HepG2 (cell line): ENCODE measurements at regions not wholly inside any gene's neighbourhood (a gene's known extent, or its start where the extent isn't known, plus 50 kb on each side); places are given as distances from the start of the nearest gene placed in this dataset.

ENCODE experiments used
- ATAC-seq: fragments of 200-7000 bp; cut with Tn5 transposase; 3 replicates; pipeline ENCODE4 v1.9.1; 2020; ENCODE audit warnings: mild to moderate bottlenecking, moderate library complexity
- BruUV-seq: library from RNA; stranded (reverse); fragments of 400-500 nt; replicated peaks from 2 replicates; lab custom pipeline; 2021; lab: Mats Ljungman, UMichigan
- CTCF ChIA-PET: fragments of 300-600 bp; formaldehyde crosslinking; extraction: SDS; loops from one replicate; lab custom pipeline; 2021; ENCODE audit warnings: low total read pairs, inconsistent platforms, low intra/inter-chr PET ratio; lab: Yijun Ruan, JAX
- POLR2A ChIA-PET: fragments of 350-600 bp; sonication (Branson Sonifier 250); formaldehyde crosslinking; loops from one replicate; lab custom pipeline; 2020; ENCODE audit warnings: antibody characterized with exemption, inconsistent platforms; lab: Yijun Ruan, JAX
- DNase-seq: peaks from one replicate; pipeline ENCODE4 v3.0.0-alpha.2; 2015; ENCODE audit warnings: low spot score
- FAIRE-seq: peaks from 3 replicates; lab custom pipeline; 2011; peaks lifted over from hg19 to GRCh38; lab: Jason Lieb, UNC
- H2AFZ ChIP-seq: one replicate; pipeline ENCODE4 v1.6.1; 2011; ENCODE audit warnings: low read length, inconsistent platforms
- H3K27ac ChIP-seq: fragments of 300-600 bp; 3 replicates; pipeline ENCODE4 v1.8.0; 2011; ENCODE audit warnings: mixed run types, mild to moderate bottlenecking, mixed read lengths, low read length, inconsistent platforms; ENCODE audit not compliant: insufficient read depth; ENCODE audit errors: extremely low read length
- H3K27me3 ChIP-seq, 2 experiments: fragments of 200-600 bp in 1 of 2; 2 replicates in 1 of 2; 3 replicates in 1 of 2; pipeline versions ENCODE4 v1.6.0 to v1.8.0; 2011; ENCODE audit warnings: low read length in 2 of 2, mild to moderate bottlenecking in 2 of 2, moderate library complexity in 2 of 2, inconsistent platforms in 1 of 2; ENCODE audit not compliant: insufficient read depth in 2 of 2, control insufficient read depth in 1 of 2
- H3K36me3 ChIP-seq, 2 experiments: fragments of 200-600 bp in 1 of 2; replicated peaks in 1 of 2; 2 replicates in 1 of 2; 3 replicates in 1 of 2; pipeline versions ENCODE4 v1.5.1 to v1.8.0; 2011; ENCODE audit warnings: low read length in 2 of 2, inconsistent platforms in 1 of 2; ENCODE audit not compliant: insufficient read depth in 2 of 2, control insufficient read depth in 1 of 2
- H3K4me1 ChIP-seq: 2 replicates; pipeline ENCODE4 v1.5.1; 2012; ENCODE audit warnings: low read length, inconsistent platforms; ENCODE audit not compliant: insufficient read depth
- H3K4me2 ChIP-seq: 2 replicates; pipeline ENCODE4 v1.6.0; 2011; ENCODE audit warnings: low read depth, low read length, inconsistent platforms
- H3K4me3 ChIP-seq, 3 experiments: fragments of 200-600 bp in 1 of 3; sonication (generic), shearing (Covaris generic) in 1 of 3; replicated peaks in 1 of 3; 2 replicates each; pipeline ENCODE4 v1.5.1; 2011 to 2016; ENCODE audit warnings: low read length in 3 of 3, inconsistent platforms in 2 of 3, low read depth in 2 of 3, mild to moderate bottlenecking in 2 of 3, control low read depth in 1 of 3, mixed read lengths in 1 of 3; ENCODE audit not compliant: insufficient read depth in 1 of 3
- H3K79me2 ChIP-seq: one replicate; pipeline ENCODE4 v1.6.1; 2011; ENCODE audit warnings: low read length, inconsistent platforms; ENCODE audit not compliant: insufficient read depth
- H3K9ac ChIP-seq: 2 replicates; pipeline ENCODE4 v1.6.0; 2011; ENCODE audit warnings: mild to moderate bottlenecking, low read depth, low read length, inconsistent platforms; ENCODE audit not compliant: insufficient read depth
- H3K9me3 ChIP-seq: 2 replicates; pipeline ENCODE4 v1.5.1; 2012; ENCODE audit warnings: mild to moderate bottlenecking, low read length
- H4K20me1 ChIP-seq: 2 replicates; pipeline ENCODE4 v1.6.0; 2011; ENCODE audit warnings: inconsistent platforms, mild to moderate bottlenecking, low read length, moderate library complexity; ENCODE audit not compliant: insufficient read depth
- CTCF ChIP-seq: sonication (generic); formaldehyde crosslinking; IDR thresholded peaks from 2 replicates; pipeline ENCODE4 v1.5.0; 2020; ENCODE audit warnings: mild to moderate bottlenecking, missing genetic modification reagents, moderate library complexity
- ERF ChIP-seq: IDR thresholded peaks from 2 replicates; pipeline ENCODE4 v1.6.1; 2018; ENCODE audit warnings: missing biosample characterization, missing genetic modification reagents
- FOXA1 ChIP-seq, 2 experiments: fragments of 450-650 bp in 1 of 2; sonication (generic) in 1 of 2; formaldehyde crosslinking in 1 of 2; IDR thresholded peaks; 2 replicates each; pipeline versions ENCODE4 v1.4.0 to v1.6.1; 2016 to 2020; ENCODE audit warnings: missing genetic modification reagents in 1 of 2
- FOXO1 ChIP-seq: sonication (generic); formaldehyde crosslinking; IDR thresholded peaks from 2 replicates; pipeline ENCODE4 v1.4.0; 2020; ENCODE audit warnings: missing genetic modification reagents
- HOXA7 ChIP-seq: sonication (generic); formaldehyde crosslinking; IDR thresholded peaks from 2 replicates; pipeline ENCODE4 v1.8.1; 2022; ENCODE audit warnings: mild to moderate bottlenecking, missing genetic modification reagents, moderate library complexity
- KLF12 ChIP-seq: sonication (generic); formaldehyde crosslinking; IDR thresholded peaks from 2 replicates; pipeline ENCODE4 v1.4.0; 2020; ENCODE audit warnings: missing genetic modification reagents, borderline replicate concordance
- ZNF343 ChIP-seq: sonication (generic); formaldehyde crosslinking; IDR thresholded peaks from 2 replicates; pipeline ENCODE4 v1.4.0; 2020; ENCODE audit warnings: mild to moderate bottlenecking, missing genetic modification reagents
- ZNF431 ChIP-seq: sonication (generic); formaldehyde crosslinking; IDR thresholded peaks from 2 replicates; pipeline ENCODE4 v1.9.0; 2022; ENCODE audit warnings: missing genetic modification reagents, low read depth, mild to moderate bottlenecking, borderline replicate concordance
- ZNF512 ChIP-seq: sonication (generic); formaldehyde crosslinking; IDR thresholded peaks from 2 replicates; pipeline ENCODE4 v1.4.0; 2020; ENCODE audit warnings: mild to moderate bottlenecking, missing genetic modification reagents
- WGBS: methylation state at CpG from one replicate; pipeline ENCODE4 v1.1.6; 2017; ENCODE audit warnings: low lambda C conversion rate; 5-methylcytosine and 5-hydroxymethylcytosine counted together
- in situ Hi-C: cut with HindIII; loops from 2 replicates; pipeline ENCODE4 v1.10.0; 2017; ENCODE audit warnings: low pct_unique_long_range_greater_than_20kb; ENCODE audit not compliant: extremely low pct_ligation_motif_present
- intact Hi-C: fragments of 100-400 bp; cut with micrococcal nuclease; formaldehyde crosslinking; loops from one replicate; pipeline ENCODE4 v1.10.0; 2022; ENCODE audit not compliant: unreplicated experiment
- TF ChIP-seq, protein P1 (sequence below): sonication (generic); formaldehyde crosslinking; IDR thresholded peaks from 2 replicates; pipeline ENCODE4 v1.4.0; 2020; ENCODE audit warnings: missing genetic modification reagents
- TF ChIP-seq, protein P2 (sequence below): IDR thresholded peaks from 2 replicates; pipeline ENCODE4 v1.6.1; 2016; ENCODE audit warnings: low read depth, borderline replicate concordance
- TF ChIP-seq, protein P3 (sequence below): sonication (generic); formaldehyde crosslinking; IDR thresholded peaks from 2 replicates; pipeline ENCODE4 v1.9.0; 2021; ENCODE audit warnings: missing genetic modification reagents, borderline replicate concordance

DNA sequence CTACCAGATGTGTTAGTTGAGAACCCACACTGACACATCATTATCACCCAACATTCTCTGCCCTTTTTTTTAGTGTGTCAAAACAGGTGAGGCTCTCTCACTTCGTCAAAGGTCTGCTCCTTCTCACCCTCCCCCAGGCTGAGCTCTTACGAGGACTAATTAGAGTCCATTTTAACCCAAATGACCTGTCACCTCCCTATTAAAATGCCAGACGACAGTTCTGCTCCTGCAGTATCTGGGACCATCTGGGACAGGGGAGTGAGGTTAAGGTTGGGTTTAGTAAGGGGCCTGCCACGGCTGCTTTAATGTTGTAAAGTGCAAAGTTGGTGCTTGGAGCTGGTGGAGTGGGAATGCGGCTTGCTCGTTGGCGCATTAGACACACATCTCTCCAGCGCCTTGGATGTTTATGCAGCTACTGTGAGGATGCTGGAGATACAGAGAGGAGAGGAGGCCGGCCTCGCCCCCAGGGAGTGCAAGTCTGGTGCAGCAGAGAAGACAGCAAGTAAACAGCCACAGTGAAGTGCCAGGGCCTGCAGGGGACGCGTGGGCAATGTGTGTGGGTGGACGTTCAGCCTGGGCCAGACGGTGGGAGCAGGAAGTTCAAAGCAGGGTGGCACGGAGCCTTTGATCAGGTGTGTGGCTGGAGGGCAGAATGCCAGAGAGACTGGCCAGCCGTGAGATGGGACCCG lies 96.2 kb downstream of the C9orf50 start:
- intact Hi-C loops, result no loop called here
- Histone ChIP-seq H3K4me3 (no peak overlapping the region; a peak in 1 of 6 replicates), H3K36me3 (no peaks in the 10 kb centered on the region), H3K27me3 (peaks cover 2 to 22% of the 10 kb centered on the region in 2 experiments; a peak in 2 of 5 replicates), H4K20me1 (no peaks in the 10 kb centered on the region), H3K9me3 (no peaks in the 10 kb centered on the region), H3K79me2 (no peaks in the 10 kb centered on the region), H2AFZ (no peak overlapping the region), H3K27ac (no peak overlapping the region), H3K4me2 (peak overlapping the region; percentile 51), H3K9ac (no peak overlapping the region), H3K4me1 (peaks cover 18% of the 10 kb centered on the region)
- no TSS peak for BruUV-seq
- ChIA-PET POLR2A (interaction anchor here (1.5 kb wide), 1 partner anchor 28 kb away, joined by 5 read pairs; no protein-coding TSS in a partner anchor), CTCF (interaction anchor here (1.2 kb wide), 1 partner anchor 83 kb away, joined by 3 read pairs; no protein-coding TSS in a partner anchor)
- WGBS, result 36% methylated on average over 16 of the region's 17 CpGs
- FAIRE-seq (no peak), ATAC-seq (peak; percentile 87), DNase-seq (peak; percentile 29)
- in situ Hi-C loops, result no loop called here
- TF ChIP-seq, protein P1, sequence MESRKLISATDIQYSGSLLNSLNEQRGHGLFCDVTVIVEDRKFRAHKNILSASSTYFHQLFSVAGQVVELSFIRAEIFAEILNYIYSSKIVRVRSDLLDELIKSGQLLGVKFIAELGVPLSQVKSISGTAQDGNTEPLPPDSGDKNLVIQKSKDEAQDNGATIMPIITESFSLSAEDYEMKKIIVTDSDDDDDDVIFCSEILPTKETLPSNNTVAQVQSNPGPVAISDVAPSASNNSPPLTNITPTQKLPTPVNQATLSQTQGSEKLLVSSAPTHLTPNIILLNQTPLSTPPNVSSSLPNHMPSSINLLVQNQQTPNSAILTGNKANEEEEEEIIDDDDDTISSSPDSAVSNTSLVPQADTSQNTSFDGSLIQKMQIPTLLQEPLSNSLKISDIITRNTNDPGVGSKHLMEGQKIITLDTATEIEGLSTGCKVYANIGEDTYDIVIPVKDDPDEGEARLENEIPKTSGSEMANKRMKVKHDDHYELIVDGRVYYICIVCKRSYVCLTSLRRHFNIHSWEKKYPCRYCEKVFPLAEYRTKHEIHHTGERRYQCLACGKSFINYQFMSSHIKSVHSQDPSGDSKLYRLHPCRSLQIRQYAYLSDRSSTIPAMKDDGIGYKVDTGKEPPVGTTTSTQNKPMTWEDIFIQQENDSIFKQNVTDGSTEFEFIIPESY (CRISPR knock-in tag), result peak; percentile 72; the same call in 1 of the 2 replicates
- no peak for TF ChIP-seq KLF12 (CRISPR knock-in tag)
- no peak for TF ChIP-seq ZNF512 (CRISPR knock-in tag)
- TF ChIP-seq FOXA1 (IDR thresholded peaks at IDR 0.05), result no peak
- TF ChIP-seq FOXA1 (CRISPR knock-in tag; IDR thresholded peaks at IDR 0.05), result peak; percentile 51
- TF ChIP-seq, protein P2, sequence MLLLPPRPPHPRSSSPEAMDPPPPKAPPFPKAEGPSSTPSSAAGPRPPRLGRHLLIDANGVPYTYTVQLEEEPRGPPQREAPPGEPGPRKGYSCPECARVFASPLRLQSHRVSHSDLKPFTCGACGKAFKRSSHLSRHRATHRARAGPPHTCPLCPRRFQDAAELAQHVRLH (CRISPR knock-in tag), result no peak
- TF ChIP-seq FOXO1, result 0 out of 2 replicates have a peak, but pooled peaks have one; percentile 14
- TF ChIP-seq ZNF343, result no peak
- TF ChIP-seq ZNF431 (CRISPR knock-in tag), result no peak
- TF ChIP-seq, protein P3, sequence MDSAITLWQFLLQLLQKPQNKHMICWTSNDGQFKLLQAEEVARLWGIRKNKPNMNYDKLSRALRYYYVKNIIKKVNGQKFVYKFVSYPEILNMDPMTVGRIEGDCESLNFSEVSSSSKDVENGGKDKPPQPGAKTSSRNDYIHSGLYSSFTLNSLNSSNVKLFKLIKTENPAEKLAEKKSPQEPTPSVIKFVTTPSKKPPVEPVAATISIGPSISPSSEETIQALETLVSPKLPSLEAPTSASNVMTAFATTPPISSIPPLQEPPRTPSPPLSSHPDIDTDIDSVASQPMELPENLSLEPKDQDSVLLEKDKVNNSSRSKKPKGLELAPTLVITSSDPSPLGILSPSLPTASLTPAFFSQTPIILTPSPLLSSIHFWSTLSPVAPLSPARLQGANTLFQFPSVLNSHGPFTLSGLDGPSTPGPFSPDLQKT (CRISPR knock-in tag), result no peak
- TF ChIP-seq ERF (CRISPR knock-in tag), result no peak
- TF ChIP-seq CTCF, result peak; percentile 53
- no peak for TF ChIP-seq HOXA7
